Cardiac fibroblast (primary cell): ENCODE measurements at regions not wholly inside any gene's neighbourhood (a gene's known extent, or its start where the extent isn't known, plus 50 kb on each side); places are given as distances from the start of the nearest gene placed in this dataset.

Source experiments
- DNase-seq, 2 donors: peaks; one replicate each; pipeline versions ENCODE4 v3.0.0 to v3.0.0-alpha.2; 2010; ENCODE audit warnings: low read depth in 2 of 2
- H3K4me3 ChIP-seq, 2 donors: replicated peaks in 1 of 2; 1 replicate in 1 of 2; 2 replicates in 1 of 2; pipeline ENCODE4 v1.5.1; 2011; ENCODE audit warnings: low read depth in 2 of 2, low read length in 2 of 2, mild to moderate bottlenecking in 2 of 2, moderate library complexity in 1 of 2
- CTCF ChIP-seq: IDR thresholded peaks from one replicate; pipeline ENCODE4 v1.5.1; 2011; ENCODE audit warnings: low read depth, mild to moderate bottlenecking, low read length, inconsistent platforms

GRCh38 chr4:170675568-170676262 is 586.0 kb upstream of the AADAT start:
- no peak for TF ChIP-seq CTCF
- peak in 1 of 2 donors; percentile 11 for DNase-seq
- no peak overlapping the region for H3K4me3 ChIP-seq

GRCh38 chr4:170674176-170674575 is 584.4 kb upstream of the AADAT start:
- no peak for DNase-seq
- TF ChIP-seq CTCF: no peak
- no peak overlapping the region for H3K4me3 ChIP-seq

GRCh38 chr4:170672381-170672965 is 582.7 kb upstream of the AADAT start:
- TF ChIP-seq CTCF: no peak
- H3K4me3 ChIP-seq: no peak overlapping the region
- DNase-seq: peak; percentile 14 to 52

- H3K4me3 ChIP-seq: no peak overlapping the region
- no peak for TF ChIP-seq CTCF
- no peak for DNase-seq
Observed at GRCh38 chr4:170671171-170671570, 581.4 kb upstream of the AADAT start.

GRCh38 chr4:170667814-170668213 is 578.1 kb upstream of the AADAT start:
- H3K4me3 ChIP-seq: no peak overlapping the region
- no peak for TF ChIP-seq CTCF
- no peak for DNase-seq

GRCh38 chr4:170666909-170667308 is 577.2 kb upstream of the AADAT start:
- TF ChIP-seq CTCF: no peak
- DNase-seq: no peak
- H3K4me3 ChIP-seq: no peak overlapping the region
